HCEC 1CT (cell line): ENCODE measurements at regions not wholly inside any gene's neighbourhood (a gene's known extent, or its start where the extent isn't known, plus 50 kb on each side); places are given as distances from the start of the nearest gene placed in this dataset.

Experiments used
- DNase-seq: peaks from one replicate; pipeline ENCODE4 v3.0.0-alpha.2; 2017

- DNase-seq, result no peak
Observed at GRCh38 chr18:77866351-77866750, 616.7 kb downstream of the GALR1 start.

GRCh38 chr18:77870199-77870598 lies 620.6 kb downstream of the GALR1 start:
- DNase-seq, result no peak

- no peak for DNase-seq
Observed at GRCh38 chr18:77870894-77871293, 621.2 kb downstream of the GALR1 start.

- no peak for DNase-seq
Observed at GRCh38 chr18:77872166-77872565, 622.5 kb downstream of the GALR1 start.

- DNase-seq, result no peak
Observed at GRCh38 chr18:77876319-77876865, 626.7 kb downstream of the GALR1 start.

GRCh38 chr18:77879829-77880228 lies 630.2 kb downstream of the GALR1 start:
- DNase-seq, result no peak

GRCh38 chr18:77884454-77884853 lies 634.8 kb downstream of the GALR1 start:
- no peak for DNase-seq

GRCh38 chr18:77894060-77894459 lies 644.4 kb downstream of the GALR1 start:
- DNase-seq, result no peak

- DNase-seq, result no peak
Observed at GRCh38 chr18:77895250-77895649, 645.6 kb downstream of the GALR1 start.

- DNase-seq, result no peak
Observed at GRCh38 chr18:77896586-77897252, 647.1 kb downstream of the GALR1 start.

- no peak for DNase-seq
Observed at GRCh38 chr18:77897606-77898005, 648.0 kb downstream of the GALR1 start.

- no peak for DNase-seq
Observed at GRCh38 chr18:77899972-77900754, 650.5 kb downstream of the GALR1 start.

- no peak for DNase-seq
Observed at GRCh38 chr18:77905011-77905410, 655.4 kb downstream of the GALR1 start.

GRCh38 chr18:77905449-77906055 lies 655.9 kb downstream of the GALR1 start:
- no peak for DNase-seq

- DNase-seq, result no peak
Observed at GRCh38 chr18:77906103-77906892, 656.6 kb downstream of the GALR1 start.

GRCh38 chr18:77910347-77910746 lies 660.7 kb downstream of the GALR1 start:
- DNase-seq, result no peak

- DNase-seq, result no peak
Observed at GRCh38 chr18:77911971-77912605, 662.4 kb downstream of the GALR1 start.

GRCh38 chr18:77918730-77919129 lies 669.1 kb downstream of the GALR1 start:
- DNase-seq, result no peak

GRCh38 chr18:77919923-77920322 lies 670.3 kb downstream of the GALR1 start:
- DNase-seq, result no peak

- DNase-seq, result no peak
Observed at GRCh38 chr18:77935342-77935741, 685.7 kb downstream of the GALR1 start.

- DNase-seq, result no peak
Observed at GRCh38 chr18:77940566-77940965, 690.9 kb downstream of the GALR1 start.

GRCh38 chr18:77944533-77944932 lies 694.9 kb downstream of the GALR1 start:
- no peak for DNase-seq
